NCI-H526 treated with DMSO at 0.1 percent for 48 hours (cell line): ENCODE measurements at regions not wholly inside any gene's neighbourhood (a gene's known extent, or its start where the extent isn't known, plus 50 kb on each side); places are given as distances from the start of the nearest gene placed in this dataset.

Experiments used
- DNase-seq: peaks from one replicate; lab custom pipeline; 2025; lab: John Stamatoyannopoulos, UW

- DNase-seq = no peak
Observed at GRCh38 chr6:37556881-37557644, 57.4 kb upstream of the CCDC167 start.

GRCh38 chr6:37555040-37555781 is 55.5 kb upstream of the CCDC167 start:
- no peak for DNase-seq

DNA sequence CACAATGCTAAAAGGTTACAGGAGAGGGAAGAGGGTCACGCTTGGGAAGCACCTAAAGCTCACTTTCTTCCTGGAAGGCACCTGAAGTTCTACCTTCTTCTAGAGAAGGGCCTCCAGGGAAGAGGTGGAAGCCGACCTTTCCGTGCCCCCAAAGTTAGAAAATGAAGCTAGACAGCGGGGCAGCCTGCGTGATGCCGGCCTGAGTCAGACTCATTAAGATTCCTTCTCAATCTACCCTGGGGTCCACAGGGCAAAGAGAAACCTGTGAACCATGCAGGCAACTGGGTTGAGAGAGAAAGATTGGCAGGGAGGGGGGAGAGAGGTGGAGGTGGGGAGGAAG is 54.8 kb upstream of the CCDC167 start:
- DNase-seq = no peak

GRCh38 chr6:37552267-37552666 is 52.6 kb upstream of the CCDC167 start:
- DNase-seq = no peak

DNA sequence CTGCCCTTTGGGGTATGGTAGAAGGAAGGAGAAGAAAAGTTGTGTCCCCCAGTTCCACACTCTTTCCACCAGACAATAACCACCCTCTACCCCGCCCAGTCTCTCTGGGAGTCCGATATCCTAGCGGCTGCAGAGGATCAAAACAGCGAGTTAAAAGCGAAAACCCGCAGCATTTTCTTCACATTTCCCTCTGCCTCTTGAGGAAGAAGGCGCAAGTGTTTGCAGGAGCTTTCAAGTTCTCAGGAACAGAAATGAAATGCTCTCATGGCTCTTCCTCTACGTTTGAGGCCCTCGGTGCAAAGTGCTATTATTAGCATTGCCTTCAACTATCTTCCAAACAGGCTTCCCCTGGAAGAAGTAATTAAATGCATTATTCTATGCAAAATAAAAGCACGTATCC is 52.2 kb upstream of the CCDC167 start:
- no peak for DNase-seq

GRCh38 chr6:37551446-37551845 is 51.8 kb upstream of the CCDC167 start:
- no peak for DNase-seq

GRCh38 chr6:37551002-37551401 is 51.3 kb upstream of the CCDC167 start:
- DNase-seq = no peak

GRCh38 chr6:37550191-37550831 is 50.6 kb upstream of the CCDC167 start:
- DNase-seq = no peak

GRCh38 chr6:37549558-37549957 is 49.9 kb upstream of the CCDC167 start:
- DNase-seq = no peak
